K562 (cell line): ENCODE measurements at regions not wholly inside any gene's neighbourhood (a gene's known extent, or its start where the extent isn't known, plus 50 kb on each side); places are given as distances from the start of the nearest gene placed in this dataset.

Experiments
- ATAC-seq: fragments of 200-7000 bp; cut with Tn5 transposase; 3 replicates; pipeline ENCODE4 v1.9.1; 2020; ENCODE audit warnings: moderate library complexity
- BruUV-seq: library from RNA; stranded (reverse); fragments of 400-500 nt; replicated peaks from 2 replicates; lab custom pipeline; 2021; lab: Mats Ljungman, UMichigan
- CTCF ChIA-PET: fragments of 300-600 bp; formaldehyde crosslinking; extraction: SDS; loops from one replicate; lab custom pipeline; 2021; ENCODE audit warnings: low intra/inter-chr PET ratio; lab: Yijun Ruan, JAX
- POLR2A ChIA-PET: fragments of 300-600, 350-650 bp; sonication (Branson Sonifier 250); formaldehyde crosslinking; extraction: SDS; loops from one replicate; lab custom pipeline; 2021; ENCODE audit warnings: antibody characterized with exemption, inconsistent platforms; lab: Yijun Ruan, JAX
- DNase-seq, 4 experiments: peaks; one replicate each; pipeline versions ENCODE4 v3.0.0 to v3.0.0-alpha.2; 2011 to 2018; ENCODE audit warnings: low spot score in 3 of 4, mixed read lengths in 3 of 4; ENCODE audit errors: extremely low read depth in 1 of 4
- FAIRE-seq: peaks from 2 replicates; lab custom pipeline; 2011; peaks lifted over from hg19 to GRCh38; lab: Jason Lieb, UNC
- H2AFZ ChIP-seq: 2 replicates; pipeline ENCODE4 v1.6.0; 2011; ENCODE audit warnings: low read depth, low read length, control low read depth, inconsistent platforms
- H3K27ac ChIP-seq: fragments of 200-600 bp; 3 replicates; pipeline ENCODE4 v1.8.0; 2011; ENCODE audit warnings: low read depth, mild to moderate bottlenecking, control low read depth, inconsistent platforms, low read length, moderate library complexity, mixed read lengths; ENCODE audit errors: extremely low read depth
- H3K27me3 ChIP-seq, 2 experiments: fragments of 300-600 bp in 1 of 2; 2 replicates in 1 of 2; 3 replicates in 1 of 2; pipeline versions ENCODE4 v1.6.0 to v1.8.0; 2011; ENCODE audit warnings: inconsistent platforms in 2 of 2, low read length in 2 of 2, mild to moderate bottlenecking in 1 of 2, mixed read lengths in 1 of 2, moderate library complexity in 1 of 2; ENCODE audit not compliant: control insufficient read depth in 2 of 2, insufficient read depth in 2 of 2
- H3K36me3 ChIP-seq: fragments of 300-600 bp; 3 replicates; pipeline ENCODE4 v1.8.0; 2011; ENCODE audit warnings: mild to moderate bottlenecking, low read length, inconsistent platforms; ENCODE audit not compliant: control insufficient read depth, insufficient read depth
- H3K4me1 ChIP-seq, 2 experiments: fragments of 200-600 bp in 1 of 2; replicated peaks in 1 of 2; 2 replicates in 1 of 2; 3 replicates in 1 of 2; pipeline versions ENCODE4 v1.5.1 to v1.8.0; 2011; ENCODE audit warnings: inconsistent platforms in 2 of 2, low read length in 2 of 2, mild to moderate bottlenecking in 1 of 2, mixed read lengths in 1 of 2, moderate library complexity in 1 of 2; ENCODE audit not compliant: control insufficient read depth in 2 of 2, insufficient read depth in 2 of 2
- H3K4me2 ChIP-seq: 2 replicates; pipeline ENCODE4 v1.6.1; 2011; ENCODE audit warnings: low read length, control low read depth, inconsistent platforms, mixed read lengths; ENCODE audit not compliant: insufficient read depth
- H3K4me3 ChIP-seq: fragments of 200-600 bp; sonication (generic), shearing (Covaris generic); 2 replicates; pipeline ENCODE4 v1.5.1; 2016; ENCODE audit warnings: control low read depth, inconsistent platforms
- H3K79me2 ChIP-seq: fragments of 200-600 bp; 3 replicates; pipeline ENCODE4 v1.8.0; 2011; ENCODE audit warnings: low read length, inconsistent platforms; ENCODE audit not compliant: control insufficient read depth, insufficient read depth
- H3K9ac ChIP-seq, 2 experiments: 2 replicates each; pipeline versions ENCODE4 v1.6.0 to v1.6.1; 2011; ENCODE audit warnings: low read depth in 2 of 2, low read length in 2 of 2, control low read depth in 1 of 2, inconsistent platforms in 1 of 2, mild to moderate bottlenecking in 1 of 2, mixed read lengths in 1 of 2; ENCODE audit not compliant: insufficient read depth in 1 of 2
- H3K9me1 ChIP-seq: one replicate; pipeline ENCODE4 v1.6.0; 2011; ENCODE audit warnings: inconsistent platforms, mild to moderate bottlenecking, low read length, moderate library complexity; ENCODE audit not compliant: control insufficient read depth, insufficient read depth
- H3K9me3 ChIP-seq: replicated peaks from 2 replicates; pipeline ENCODE4 v1.5.1; 2011; ENCODE audit warnings: low read depth, low read length, inconsistent platforms; ENCODE audit not compliant: control insufficient read depth, insufficient read depth
- H4K20me1 ChIP-seq: replicated peaks from 2 replicates; pipeline ENCODE4 v1.6.1; 2011; ENCODE audit warnings: low read length, inconsistent platforms, mixed read lengths; ENCODE audit not compliant: control insufficient read depth, insufficient read depth
- DIDO1 ChIP-seq: fragments of 450-650 bp; IDR thresholded peaks from 2 replicates; pipeline ENCODE4 v1.6.1; 2016; ENCODE audit warnings: low read depth, missing biosample characterization, missing genetic modification characterization
- FOXJ3 ChIP-seq: sonication (generic); formaldehyde crosslinking; IDR thresholded peaks from 2 replicates; pipeline ENCODE4 v1.4.0; 2020; ENCODE audit warnings: mild to moderate bottlenecking, missing genetic modification reagents
- ILK ChIP-seq: fragments of 450-650 bp; IDR thresholded peaks from 2 replicates; pipeline ENCODE4 v1.6.1; 2016; ENCODE audit warnings: missing genetic modification characterization, low read depth, mild to moderate bottlenecking, missing compliant biosample characterization, moderate library complexity, borderline replicate concordance
- MCM5 ChIP-seq: fragments of 450-650 bp; IDR thresholded peaks from 2 replicates; pipeline ENCODE4 v1.6.1; 2016; ENCODE audit warnings: low read depth
- MYNN ChIP-seq, 2 experiments: sonication (generic); formaldehyde crosslinking in 1 of 2; IDR thresholded peaks; 2 replicates each; pipeline versions ENCODE4 v1.5.0 to v1.6.1; 2016 to 2020; ENCODE audit warnings: antibody characterized with exemption in 1 of 2, missing genetic modification reagents in 1 of 2
- PRPF4 ChIP-seq: fragments of 200-400 bp; formaldehyde crosslinking; IDR thresholded peaks from one replicate; pipeline ENCODE4 v1.6.1; 2017; ENCODE audit warnings: low read length, low read depth, mild to moderate bottlenecking; ENCODE audit not compliant: insufficient read depth, poor library complexity, severe bottlenecking
- SMAD4 ChIP-seq: fragments of 250-450 bp; sonication (Bioruptor Pico); conservative IDR thresholded peaks from 2 replicates; pipeline ENCODE4 v1.8.0; 2021; ENCODE audit warnings: inconsistent platforms, mild to moderate bottlenecking, moderate library complexity
- ZBTB17 ChIP-seq: fragments of 450-650 bp; formaldehyde crosslinking; IDR thresholded peaks from 2 replicates; pipeline ENCODE4 v1.4.0; 2020; ENCODE audit warnings: mild to moderate bottlenecking
- ZFP36 ChIP-seq: fragments of 150-350 bp; IDR thresholded peaks from 2 replicates; pipeline ENCODE4 v1.6.1; 2018; ENCODE audit warnings: low read length, low read depth; ENCODE audit not compliant: partially characterized antibody
- ZNF384 ChIP-seq: IDR thresholded peaks from 2 replicates; pipeline ENCODE4 v1.6.1; 2012; ENCODE audit warnings: low read depth, low read length, improper control_type of control experiment
- WGBS: fragments of 100-300 bp; shearing (Covaris generic); methylation state at CpG from one replicate; pipeline ENCODE4 v1.1.6; 2016; ENCODE audit warnings: low coverage, mixed read lengths; ENCODE audit not compliant: insufficient coverage; ENCODE audit errors: missing lambda C conversion rate; 5-methylcytosine and 5-hydroxymethylcytosine counted together
- in situ Hi-C: fragments of 300-500 bp; cut with MboI; formaldehyde crosslinking; loops from 4 replicates; pipeline ENCODE4 v1.15.0; 2018; ENCODE audit warnings: inconsistent platforms, mixed read lengths
- intact Hi-C: fragments of 100-400 bp; cut with micrococcal nuclease; formaldehyde crosslinking; loops from 2 replicates; pipeline ENCODE4 v1.14.2; 2022
- TF ChIP-seq, protein P1 (sequence below): sonication (generic); formaldehyde crosslinking; IDR thresholded peaks from 2 replicates; pipeline ENCODE4 v1.9.0; 2022; ENCODE audit warnings: mild to moderate bottlenecking, missing genetic modification reagents
- TF ChIP-seq, protein P2 (sequence below): sonication (generic); formaldehyde crosslinking; IDR thresholded peaks from 2 replicates; pipeline ENCODE4 v1.8.0; 2022; ENCODE audit warnings: mild to moderate bottlenecking, missing genetic modification reagents
- TF ChIP-seq, protein P3 (sequence below): fragments of 250-450 bp; sonication (Bioruptor Pico); IDR thresholded peaks from 2 replicates; pipeline ENCODE4 v1.5.0; 2021; ENCODE audit warnings: mild to moderate bottlenecking, borderline replicate concordance

GRCh38 chr14:54208751-54209150 is 188.1 kb upstream of the CDKN3 start:
- Histone ChIP-seq H3K79me2 (no peaks in the 10 kb centered on the region), H3K4me3 (no peak overlapping the region), H3K4me2 (no peak overlapping the region), H3K9ac (no peak overlapping the region), H3K4me1 (no peaks in the 10 kb centered on the region), H3K9me3 (no peaks in the 10 kb centered on the region), H2AFZ (no peak overlapping the region), H3K9me1 (no peaks in the 10 kb centered on the region), H3K27ac (no peak overlapping the region), H4K20me1 (no peaks in the 10 kb centered on the region), H3K27me3 (no peaks in the 10 kb centered on the region), H3K36me3 (no peaks in the 10 kb centered on the region)
- in situ Hi-C loops (no loop called here), intact Hi-C loops (no loop called here)
- TF ChIP-seq, protein P1, sequence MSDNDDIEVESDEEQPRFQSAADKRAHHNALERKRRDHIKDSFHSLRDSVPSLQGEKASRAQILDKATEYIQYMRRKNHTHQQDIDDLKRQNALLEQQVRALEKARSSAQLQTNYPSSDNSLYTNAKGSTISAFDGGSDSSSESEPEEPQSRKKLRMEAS (CRISPR knock-in tag): no peak
- TF ChIP-seq ILK: no peak
- TF ChIP-seq DIDO1 (tag): no peak
- no peak for TF ChIP-seq MYNN (IDR thresholded peaks at IDR 0.05)
- TF ChIP-seq MYNN (CRISPR knock-in tag; IDR thresholded peaks at IDR 0.05): no peak
- no peak for TF ChIP-seq MCM5
- no peak for TF ChIP-seq ZNF384
- no peak for TF ChIP-seq ZFP36
- TF ChIP-seq SMAD4 (CRISPR knock-in tag): no peak
- no peak for TF ChIP-seq PRPF4
- no peak for TF ChIP-seq ZBTB17 (CRISPR knock-in tag)
- TF ChIP-seq, protein P2, sequence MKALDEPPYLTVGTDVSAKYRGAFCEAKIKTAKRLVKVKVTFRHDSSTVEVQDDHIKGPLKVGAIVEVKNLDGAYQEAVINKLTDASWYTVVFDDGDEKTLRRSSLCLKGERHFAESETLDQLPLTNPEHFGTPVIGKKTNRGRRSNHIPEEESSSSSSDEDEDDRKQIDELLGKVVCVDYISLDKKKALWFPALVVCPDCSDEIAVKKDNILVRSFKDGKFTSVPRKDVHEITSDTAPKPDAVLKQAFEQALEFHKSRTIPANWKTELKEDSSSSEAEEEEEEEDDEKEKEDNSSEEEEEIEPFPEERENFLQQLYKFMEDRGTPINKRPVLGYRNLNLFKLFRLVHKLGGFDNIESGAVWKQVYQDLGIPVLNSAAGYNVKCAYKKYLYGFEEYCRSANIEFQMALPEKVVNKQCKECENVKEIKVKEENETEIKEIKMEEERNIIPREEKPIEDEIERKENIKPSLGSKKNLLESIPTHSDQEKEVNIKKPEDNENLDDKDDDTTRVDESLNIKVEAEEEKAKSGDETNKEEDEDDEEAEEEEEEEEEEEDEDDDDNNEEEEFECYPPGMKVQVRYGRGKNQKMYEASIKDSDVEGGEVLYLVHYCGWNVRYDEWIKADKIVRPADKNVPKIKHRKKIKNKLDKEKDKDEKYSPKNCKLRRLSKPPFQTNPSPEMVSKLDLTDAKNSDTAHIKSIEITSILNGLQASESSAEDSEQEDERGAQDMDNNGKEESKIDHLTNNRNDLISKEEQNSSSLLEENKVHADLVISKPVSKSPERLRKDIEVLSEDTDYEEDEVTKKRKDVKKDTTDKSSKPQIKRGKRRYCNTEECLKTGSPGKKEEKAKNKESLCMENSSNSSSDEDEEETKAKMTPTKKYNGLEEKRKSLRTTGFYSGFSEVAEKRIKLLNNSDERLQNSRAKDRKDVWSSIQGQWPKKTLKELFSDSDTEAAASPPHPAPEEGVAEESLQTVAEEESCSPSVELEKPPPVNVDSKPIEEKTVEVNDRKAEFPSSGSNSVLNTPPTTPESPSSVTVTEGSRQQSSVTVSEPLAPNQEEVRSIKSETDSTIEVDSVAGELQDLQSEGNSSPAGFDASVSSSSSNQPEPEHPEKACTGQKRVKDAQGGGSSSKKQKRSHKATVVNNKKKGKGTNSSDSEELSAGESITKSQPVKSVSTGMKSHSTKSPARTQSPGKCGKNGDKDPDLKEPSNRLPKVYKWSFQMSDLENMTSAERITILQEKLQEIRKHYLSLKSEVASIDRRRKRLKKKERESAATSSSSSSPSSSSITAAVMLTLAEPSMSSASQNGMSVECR: no peak
- TF ChIP-seq, protein P3, sequence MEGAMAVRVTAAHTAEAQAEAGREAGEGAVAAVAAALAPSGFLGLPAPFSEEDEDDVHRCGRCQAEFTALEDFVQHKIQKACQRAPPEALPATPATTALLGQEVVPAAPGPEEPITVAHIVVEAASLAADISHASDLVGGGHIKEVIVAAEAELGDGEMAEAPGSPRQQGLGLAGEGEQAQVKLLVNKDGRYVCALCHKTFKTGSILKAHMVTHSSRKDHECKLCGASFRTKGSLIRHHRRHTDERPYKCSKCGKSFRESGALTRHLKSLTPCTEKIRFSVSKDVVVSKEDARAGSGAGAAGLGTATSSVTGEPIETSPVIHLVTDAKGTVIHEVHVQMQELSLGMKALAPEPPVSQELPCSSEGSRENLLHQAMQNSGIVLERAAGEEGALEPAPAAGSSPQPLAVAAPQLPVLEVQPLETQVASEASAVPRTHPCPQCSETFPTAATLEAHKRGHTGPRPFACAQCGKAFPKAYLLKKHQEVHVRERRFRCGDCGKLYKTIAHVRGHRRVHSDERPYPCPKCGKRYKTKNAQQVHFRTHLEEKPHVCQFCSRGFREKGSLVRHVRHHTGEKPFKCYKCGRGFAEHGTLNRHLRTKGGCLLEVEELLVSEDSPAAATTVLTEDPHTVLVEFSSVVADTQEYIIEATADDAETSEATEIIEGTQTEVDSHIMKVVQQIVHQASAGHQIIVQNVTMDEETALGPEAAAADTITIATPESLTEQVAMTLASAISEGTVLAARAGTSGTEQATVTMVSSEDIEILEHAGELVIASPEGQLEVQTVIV: no peak
- TF ChIP-seq FOXJ3: no peak
- no TSS peak for BruUV-seq
- ChIA-PET CTCF (no interaction called here), POLR2A (no interaction called here)
- DNase-seq: no peak
- 0% methylated on average over 2 of the region's 2 CpGs for WGBS
- ATAC-seq: no peak
- FAIRE-seq: no peak
